ENCODE measurements at regions not wholly inside any gene's neighbourhood (a gene's known extent, or its start where the extent isn't known, plus 50 kb on each side); places are given as distances from the start of the nearest gene placed in this dataset.
A peak's percentile ranks its signal among the peaks of the same experiment; 100 is the strongest.

DNA sequence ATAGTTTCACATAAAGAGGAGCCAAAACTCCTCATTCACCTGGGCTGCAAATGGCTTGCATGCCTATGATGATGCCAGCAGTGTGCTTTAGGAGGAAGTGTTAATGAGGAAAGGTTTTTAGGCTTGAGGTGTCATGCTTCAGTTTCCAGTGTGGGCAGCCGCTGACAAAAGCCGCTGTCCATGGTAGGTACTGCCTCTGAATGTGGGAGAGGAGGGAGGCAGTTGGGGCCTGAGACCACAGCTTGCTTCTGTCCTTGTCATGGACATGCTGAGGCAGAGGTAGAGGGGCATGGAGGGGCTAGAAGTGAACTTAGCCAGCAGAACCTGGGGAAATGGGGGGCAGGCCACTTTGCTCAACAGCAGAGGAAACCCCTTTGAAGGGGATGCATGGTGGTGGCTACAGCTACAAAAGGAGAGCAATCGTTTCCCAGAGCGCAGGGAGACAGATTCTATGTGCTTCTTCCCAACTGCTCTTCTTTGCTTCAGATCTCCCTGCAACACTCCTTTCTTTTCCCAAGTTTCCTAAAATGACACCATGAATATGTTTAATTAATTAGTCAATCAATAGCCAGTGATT, 372.1 kb upstream of the CNR1 start:
- TF ChIP-seq, protein P1, sequence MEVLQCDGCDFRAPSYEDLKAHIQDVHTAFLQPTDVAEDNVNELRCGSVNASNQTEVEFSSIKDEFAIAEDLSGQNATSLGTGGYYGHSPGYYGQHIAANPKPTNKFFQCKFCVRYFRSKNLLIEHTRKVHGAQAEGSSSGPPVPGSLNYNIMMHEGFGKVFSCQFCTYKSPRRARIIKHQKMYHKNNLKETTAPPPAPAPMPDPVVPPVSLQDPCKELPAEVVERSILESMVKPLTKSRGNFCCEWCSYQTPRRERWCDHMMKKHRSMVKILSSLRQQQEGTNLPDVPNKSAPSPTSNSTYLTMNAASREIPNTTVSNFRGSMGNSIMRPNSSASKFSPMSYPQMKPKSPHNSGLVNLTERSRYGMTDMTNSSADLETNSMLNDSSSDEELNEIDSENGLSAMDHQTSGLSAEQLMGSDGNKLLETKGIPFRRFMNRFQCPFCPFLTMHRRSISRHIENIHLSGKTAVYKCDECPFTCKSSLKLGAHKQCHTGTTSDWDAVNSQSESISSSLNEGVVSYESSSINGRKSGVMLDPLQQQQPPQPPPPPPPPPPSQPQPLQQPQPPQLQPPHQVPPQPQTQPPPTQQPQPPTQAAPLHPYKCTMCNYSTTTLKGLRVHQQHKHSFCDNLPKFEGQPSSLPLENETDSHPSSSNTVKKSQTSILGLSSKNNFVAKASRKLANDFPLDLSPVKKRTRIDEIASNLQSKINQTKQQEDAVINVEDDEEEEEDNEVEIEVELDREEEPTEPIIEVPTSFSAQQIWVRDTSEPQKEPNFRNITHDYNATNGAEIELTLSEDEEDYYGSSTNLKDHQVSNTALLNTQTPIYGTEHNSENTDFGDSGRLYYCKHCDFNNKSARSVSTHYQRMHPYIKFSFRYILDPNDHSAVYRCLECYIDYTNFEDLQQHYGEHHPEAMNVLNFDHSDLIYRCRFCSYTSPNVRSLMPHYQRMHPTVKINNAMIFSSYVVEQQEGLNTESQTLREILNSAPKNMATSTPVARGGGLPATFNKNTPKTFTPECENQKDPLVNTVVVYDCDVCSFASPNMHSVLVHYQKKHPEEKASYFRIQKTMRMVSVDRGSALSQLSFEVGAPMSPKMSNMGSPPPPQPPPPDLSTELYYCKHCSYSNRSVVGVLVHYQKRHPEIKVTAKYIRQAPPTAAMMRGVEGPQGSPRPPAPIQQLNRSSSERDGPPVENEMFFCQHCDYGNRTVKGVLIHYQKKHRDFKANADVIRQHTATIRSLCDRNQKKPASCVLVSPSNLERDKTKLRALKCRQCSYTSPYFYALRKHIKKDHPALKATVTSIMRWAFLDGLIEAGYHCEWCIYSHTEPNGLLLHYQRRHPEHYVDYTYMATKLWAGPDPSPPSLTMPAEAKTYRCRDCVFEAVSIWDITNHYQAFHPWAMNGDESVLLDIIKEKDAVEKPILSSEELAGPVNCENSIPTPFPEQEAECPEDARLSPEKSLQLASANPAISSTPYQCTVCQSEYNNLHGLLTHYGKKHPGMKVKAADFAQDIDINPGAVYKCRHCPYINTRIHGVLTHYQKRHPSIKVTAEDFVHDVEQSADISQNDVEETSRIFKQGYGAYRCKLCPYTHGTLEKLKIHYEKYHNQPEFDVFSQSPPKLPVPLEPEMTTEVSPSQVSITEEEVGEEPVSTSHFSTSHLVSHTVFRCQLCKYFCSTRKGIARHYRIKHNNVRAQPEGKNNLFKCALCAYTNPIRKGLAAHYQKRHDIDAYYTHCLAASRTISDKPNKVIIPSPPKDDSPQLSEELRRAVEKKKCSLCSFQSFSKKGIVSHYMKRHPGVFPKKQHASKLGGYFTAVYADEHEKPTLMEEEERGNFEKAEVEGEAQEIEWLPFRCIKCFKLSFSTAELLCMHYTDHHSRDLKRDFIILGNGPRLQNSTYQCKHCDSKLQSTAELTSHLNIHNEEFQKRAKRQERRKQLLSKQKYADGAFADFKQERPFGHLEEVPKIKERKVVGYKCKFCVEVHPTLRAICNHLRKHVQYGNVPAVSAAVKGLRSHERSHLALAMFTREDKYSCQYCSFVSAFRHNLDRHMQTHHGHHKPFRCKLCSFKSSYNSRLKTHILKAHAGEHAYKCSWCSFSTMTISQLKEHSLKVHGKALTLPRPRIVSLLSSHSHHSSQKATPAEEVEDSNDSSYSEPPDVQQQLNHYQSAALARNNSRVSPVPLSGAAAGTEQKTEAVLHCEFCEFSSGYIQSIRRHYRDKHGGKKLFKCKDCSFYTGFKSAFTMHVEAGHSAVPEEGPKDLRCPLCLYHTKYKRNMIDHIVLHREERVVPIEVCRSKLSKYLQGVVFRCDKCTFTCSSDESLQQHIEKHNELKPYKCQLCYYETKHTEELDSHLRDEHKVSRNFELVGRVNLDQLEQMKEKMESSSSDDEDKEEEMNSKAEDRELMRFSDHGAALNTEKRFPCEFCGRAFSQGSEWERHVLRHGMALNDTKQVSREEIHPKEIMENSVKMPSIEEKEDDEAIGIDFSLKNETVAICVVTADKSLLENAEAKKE (CRISPR knock-in tag; IDR thresholded peaks at IDR 0.05) = no peak; the same call in 1 of the 2 replicates
- no peak for TF ChIP-seq EZH2phosphoT487 (IDR thresholded peaks at IDR 0.05; ENCODE audit: unreplicated experiment)
- TF ChIP-seq, protein P2, sequence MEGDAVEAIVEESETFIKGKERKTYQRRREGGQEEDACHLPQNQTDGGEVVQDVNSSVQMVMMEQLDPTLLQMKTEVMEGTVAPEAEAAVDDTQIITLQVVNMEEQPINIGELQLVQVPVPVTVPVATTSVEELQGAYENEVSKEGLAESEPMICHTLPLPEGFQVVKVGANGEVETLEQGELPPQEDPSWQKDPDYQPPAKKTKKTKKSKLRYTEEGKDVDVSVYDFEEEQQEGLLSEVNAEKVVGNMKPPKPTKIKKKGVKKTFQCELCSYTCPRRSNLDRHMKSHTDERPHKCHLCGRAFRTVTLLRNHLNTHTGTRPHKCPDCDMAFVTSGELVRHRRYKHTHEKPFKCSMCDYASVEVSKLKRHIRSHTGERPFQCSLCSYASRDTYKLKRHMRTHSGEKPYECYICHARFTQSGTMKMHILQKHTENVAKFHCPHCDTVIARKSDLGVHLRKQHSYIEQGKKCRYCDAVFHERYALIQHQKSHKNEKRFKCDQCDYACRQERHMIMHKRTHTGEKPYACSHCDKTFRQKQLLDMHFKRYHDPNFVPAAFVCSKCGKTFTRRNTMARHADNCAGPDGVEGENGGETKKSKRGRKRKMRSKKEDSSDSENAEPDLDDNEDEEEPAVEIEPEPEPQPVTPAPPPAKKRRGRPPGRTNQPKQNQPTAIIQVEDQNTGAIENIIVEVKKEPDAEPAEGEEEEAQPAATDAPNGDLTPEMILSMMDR (conservative IDR thresholded peaks at IDR 0.05; ENCODE audit: low read depth in 2 of 2) = no peak; a peak in 1 of 4 replicates
- TF ChIP-seq STAT1 (IDR thresholded peaks at IDR 0.05; ENCODE audit: unreplicated experiment) = no peak
- TF ChIP-seq JUNB (IDR thresholded peaks at IDR 0.05; ENCODE audit: unreplicated experiment) = no peak
- TF ChIP-seq, protein P3, sequence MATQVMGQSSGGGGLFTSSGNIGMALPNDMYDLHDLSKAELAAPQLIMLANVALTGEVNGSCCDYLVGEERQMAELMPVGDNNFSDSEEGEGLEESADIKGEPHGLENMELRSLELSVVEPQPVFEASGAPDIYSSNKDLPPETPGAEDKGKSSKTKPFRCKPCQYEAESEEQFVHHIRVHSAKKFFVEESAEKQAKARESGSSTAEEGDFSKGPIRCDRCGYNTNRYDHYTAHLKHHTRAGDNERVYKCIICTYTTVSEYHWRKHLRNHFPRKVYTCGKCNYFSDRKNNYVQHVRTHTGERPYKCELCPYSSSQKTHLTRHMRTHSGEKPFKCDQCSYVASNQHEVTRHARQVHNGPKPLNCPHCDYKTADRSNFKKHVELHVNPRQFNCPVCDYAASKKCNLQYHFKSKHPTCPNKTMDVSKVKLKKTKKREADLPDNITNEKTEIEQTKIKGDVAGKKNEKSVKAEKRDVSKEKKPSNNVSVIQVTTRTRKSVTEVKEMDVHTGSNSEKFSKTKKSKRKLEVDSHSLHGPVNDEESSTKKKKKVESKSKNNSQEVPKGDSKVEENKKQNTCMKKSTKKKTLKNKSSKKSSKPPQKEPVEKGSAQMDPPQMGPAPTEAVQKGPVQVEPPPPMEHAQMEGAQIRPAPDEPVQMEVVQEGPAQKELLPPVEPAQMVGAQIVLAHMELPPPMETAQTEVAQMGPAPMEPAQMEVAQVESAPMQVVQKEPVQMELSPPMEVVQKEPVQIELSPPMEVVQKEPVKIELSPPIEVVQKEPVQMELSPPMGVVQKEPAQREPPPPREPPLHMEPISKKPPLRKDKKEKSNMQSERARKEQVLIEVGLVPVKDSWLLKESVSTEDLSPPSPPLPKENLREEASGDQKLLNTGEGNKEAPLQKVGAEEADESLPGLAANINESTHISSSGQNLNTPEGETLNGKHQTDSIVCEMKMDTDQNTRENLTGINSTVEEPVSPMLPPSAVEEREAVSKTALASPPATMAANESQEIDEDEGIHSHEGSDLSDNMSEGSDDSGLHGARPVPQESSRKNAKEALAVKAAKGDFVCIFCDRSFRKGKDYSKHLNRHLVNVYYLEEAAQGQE (IDR thresholded peaks at IDR 0.05; ENCODE audit: unreplicated experiment) = peak; percentile 99
- TF ChIP-seq, protein P4, sequence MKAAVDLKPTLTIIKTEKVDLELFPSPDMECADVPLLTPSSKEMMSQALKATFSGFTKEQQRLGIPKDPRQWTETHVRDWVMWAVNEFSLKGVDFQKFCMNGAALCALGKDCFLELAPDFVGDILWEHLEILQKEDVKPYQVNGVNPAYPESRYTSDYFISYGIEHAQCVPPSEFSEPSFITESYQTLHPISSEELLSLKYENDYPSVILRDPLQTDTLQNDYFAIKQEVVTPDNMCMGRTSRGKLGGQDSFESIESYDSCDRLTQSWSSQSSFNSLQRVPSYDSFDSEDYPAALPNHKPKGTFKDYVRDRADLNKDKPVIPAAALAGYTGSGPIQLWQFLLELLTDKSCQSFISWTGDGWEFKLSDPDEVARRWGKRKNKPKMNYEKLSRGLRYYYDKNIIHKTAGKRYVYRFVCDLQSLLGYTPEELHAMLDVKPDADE (IDR thresholded peaks at IDR 0.05) = no peak
- Histone ChIP-seq H3K4me2 (no peak overlapping the region), H3K27me3 (ENCODE audit: insufficient read depth) (no peaks in the 10 kb centered on the region), H3K4me3 (no peak overlapping the region), H3K27ac (ENCODE audit: low read depth) (no peak overlapping the region), H3K36me3 (ENCODE audit: insufficient read depth) (no peaks in the 10 kb centered on the region), H3K4me1 (ENCODE audit: insufficient read depth) (peaks cover 7% of the 10 kb centered on the region), H3K79me2 (replicated peaks; ENCODE audit: insufficient read depth) (no peaks in the 10 kb centered on the region), H3K9me2 (ENCODE audit: insufficient read depth) (peaks cover 9% of the 10 kb centered on the region; the same call in 1 of the 2 replicates), H4K20me1 (replicated peaks; ENCODE audit: insufficient read depth) (no peaks in the 10 kb centered on the region), H2AFZ (no peak overlapping the region), H3F3A (replicated peaks; ENCODE audit: low read depth) (no peaks in the 10 kb centered on the region)
- Mint-ChIP-seq H3K27me3 (ENCODE audit: insufficient read depth, low read depth, poor library complexity) (peaks cover 15% of the 10 kb centered on the region), H3K4me3 (no peak overlapping the region), H3K36me3 (ENCODE audit: low read depth) (no peaks in the 10 kb centered on the region; the same call in 2 of the 3 replicates), H3K27ac (no peak overlapping the region), H3K9me3 (peaks cover 6% of the 10 kb centered on the region; the same call in 1 of the 3 replicates), H3K4me1 (peaks cover 24% of the 10 kb centered on the region)
- DNase-seq (ENCODE audit: low spot score) (peak; percentile 79), ATAC-seq (peak; percentile 96)
